Upper lobe of left lung (tissue), 6 donors: ENCODE measurements at regions not wholly inside any gene's neighbourhood (a gene's known extent, or its start where the extent isn't known, plus 50 kb on each side); places are given as distances from the start of the nearest gene placed in this dataset.

ENCODE experiments used
- ATAC-seq, 2 donors: fragments of 200-7000 bp; cut with Tn5 transposase; one replicate each; pipeline ENCODE4 v1.9.1; 2022; ENCODE audit warnings: mild to moderate bottlenecking in 2 of 2, moderate library complexity in 2 of 2; ENCODE audit not compliant: low FRiP score in 2 of 2
- DNase-seq, 2 donors: peaks; one replicate each; pipeline ENCODE4 v3.0.0-alpha.2; 2019 to 2020
- H3K27ac ChIP-seq, 4 donors: fragments of 200-600 bp; sonication (generic); one replicate each; pipeline ENCODE4 v1.5.1; 2016 to 2019
- H3K27me3 ChIP-seq, 4 donors: fragments of 200-600 bp; sonication (generic); one replicate each; pipeline ENCODE4 v1.5.1; 2017 to 2019
- H3K36me3 ChIP-seq, 4 donors: fragments of 200-600 bp; sonication (generic); one replicate each; pipeline ENCODE4 v1.5.1; 2016 to 2019
- H3K4me1 ChIP-seq, 4 donors: fragments of 200-600 bp; sonication (generic); one replicate each; pipeline ENCODE4 v1.5.1; 2018 to 2019
- H3K4me3 ChIP-seq, 4 donors: fragments of 200-600 bp; sonication (generic); one replicate each; pipeline ENCODE4 v1.5.1; 2017 to 2019; ENCODE audit warnings: mild to moderate bottlenecking in 2 of 4, moderate library complexity in 1 of 4
- H3K9me3 ChIP-seq, 4 donors: fragments of 200-600 bp; sonication (generic); one replicate each; pipeline ENCODE4 v1.5.1; 2018 to 2019
- CTCF ChIP-seq, 6 experiments: fragments of 450-650 bp in 4 of 6; fragments of 200-600 bp in 2 of 6; sonication (generic) in 2 of 6; IDR thresholded peaks; one replicate each; pipeline ENCODE4 v1.5.1; 2016 to 2019; ENCODE audit warnings: antibody characterized with exemption in 6 of 6
- EP300 ChIP-seq, 4 donors: sonication (generic); formaldehyde crosslinking; IDR thresholded peaks; one replicate each; pipeline ENCODE4 v1.5.1; 2017; ENCODE audit warnings: antibody characterized with exemption in 4 of 4, control low read depth in 2 of 4
- POLR2A ChIP-seq, 4 donors: fragments of 450-650 bp; IDR thresholded peaks; one replicate each; pipeline ENCODE4 v1.5.1; 2016 to 2017; ENCODE audit warnings: antibody characterized with exemption in 4 of 4, mild to moderate bottlenecking in 2 of 4
- POLR2AphosphoS5 ChIP-seq, 2 donors: sonication (generic); formaldehyde crosslinking; IDR thresholded peaks; one replicate each; pipeline ENCODE4 v1.5.1; 2017; ENCODE audit warnings: antibody characterized with exemption in 2 of 2
- WGBS, 2 donors: methylation state at CpG; one replicate each; pipeline ENCODE4 v1.1.5; 2017 to 2018; 5-methylcytosine and 5-hydroxymethylcytosine counted together
- donor health status: DM: no; HTN: no; CAD: no; lungs with moderate emphysema.
- donor health status: DM: no; HTN: yes; CAD: no; lungs with severe emphysema.

DNA sequence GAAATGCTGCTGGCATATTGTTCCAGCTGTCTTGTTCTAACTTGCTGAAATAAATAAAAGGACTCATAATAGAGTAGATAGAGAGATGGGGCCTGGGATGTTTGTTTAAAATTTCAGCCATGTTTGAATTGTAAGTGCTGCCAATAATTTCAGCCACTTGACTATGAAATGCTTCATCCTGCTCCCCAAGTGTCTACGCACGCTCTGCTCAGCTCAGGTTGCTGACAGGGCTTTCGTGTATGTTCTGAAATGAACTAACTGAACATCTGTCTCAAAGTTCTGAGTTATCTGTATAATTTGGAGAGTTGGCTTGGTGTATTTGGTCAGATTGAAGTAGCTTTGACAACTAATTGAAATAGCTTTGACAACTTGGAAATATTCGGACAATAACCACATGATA lies 387.8 kb downstream of the BMP2 start:
- TF ChIP-seq EP300 (IDR thresholded peaks at IDR 0.05), result no peak
- no peak for TF ChIP-seq POLR2AphosphoS5 (IDR thresholded peaks at IDR 0.05)
- no peak for TF ChIP-seq CTCF (IDR thresholded peaks at IDR 0.05)
- no peak for TF ChIP-seq POLR2A (IDR thresholded peaks at IDR 0.05)
- Histone ChIP-seq H3K4me1 (no peaks in the 10 kb centered on the region), H3K9me3 (no peaks in the 10 kb centered on the region), H3K4me3 (no peak overlapping the region), H3K36me3 (no peaks in the 10 kb centered on the region), H3K27me3 (no peaks in the 10 kb centered on the region), H3K27ac (no peak overlapping the region)
- no peak for DNase-seq
- WGBS, 2 donors, result 64 to 72% methylated on average over 4 of the region's 4 CpGs
- no peak for ATAC-seq

- Histone ChIP-seq H3K27ac (no peak overlapping the region), H3K4me3 (no peak overlapping the region), H3K9me3 (no peaks in the 10 kb centered on the region), H3K4me1 (no peaks in the 10 kb centered on the region), H3K27me3 (no peaks in the 10 kb centered on the region), H3K36me3 (no peaks in the 10 kb centered on the region)
- DNase-seq (no peak), ATAC-seq (no peak)
- 83 to 89% methylated on average over 2 of the region's 2 CpGs for WGBS, 2 donors
- no peak for TF ChIP-seq EP300 (IDR thresholded peaks at IDR 0.05)
- no peak for TF ChIP-seq POLR2AphosphoS5 (IDR thresholded peaks at IDR 0.05)
- no peak for TF ChIP-seq POLR2A (IDR thresholded peaks at IDR 0.05)
- TF ChIP-seq CTCF (IDR thresholded peaks at IDR 0.05), result no peak
These were observed 388.3 kb downstream of the BMP2 start for GRCh38 chr20:7155794-7156193.

GRCh38 chr20:7159903-7160302 lies 392.4 kb downstream of the BMP2 start:
- DNase-seq (no peak), ATAC-seq (no peak)
- TF ChIP-seq POLR2A (IDR thresholded peaks at IDR 0.05) (no peak), CTCF (IDR thresholded peaks at IDR 0.05) (no peak), EP300 (IDR thresholded peaks at IDR 0.05) (no peak), POLR2AphosphoS5 (IDR thresholded peaks at IDR 0.05) (no peak)
- Histone ChIP-seq H3K4me3 (no peak overlapping the region), H3K27ac (no peak overlapping the region), H3K9me3 (no peaks in the 10 kb centered on the region), H3K4me1 (no peaks in the 10 kb centered on the region), H3K36me3 (no peaks in the 10 kb centered on the region), H3K27me3 (no peaks in the 10 kb centered on the region)

- no peaks in the 10 kb centered on the region for H3K27me3 ChIP-seq
- no peaks in the 10 kb centered on the region for H3K4me1 ChIP-seq
- H3K27ac ChIP-seq, result no peak overlapping the region
- no peak for TF ChIP-seq EP300 (IDR thresholded peaks at IDR 0.05)
- no peak for TF ChIP-seq POLR2A (IDR thresholded peaks at IDR 0.05)
- peak in 2 of 6 experiments; percentile 21 to 28 for TF ChIP-seq CTCF (IDR thresholded peaks at IDR 0.05)
- TF ChIP-seq POLR2AphosphoS5 (IDR thresholded peaks at IDR 0.05), result no peak
- no peak overlapping the region for H3K4me3 ChIP-seq
- no peaks in the 10 kb centered on the region for H3K9me3 ChIP-seq
- H3K36me3 ChIP-seq, result no peaks in the 10 kb centered on the region
- DNase-seq, result no peak
- ATAC-seq, result no peak
These were observed 394.2 kb downstream of the BMP2 start for GRCh38 chr20:7161690-7162089.

DNA sequence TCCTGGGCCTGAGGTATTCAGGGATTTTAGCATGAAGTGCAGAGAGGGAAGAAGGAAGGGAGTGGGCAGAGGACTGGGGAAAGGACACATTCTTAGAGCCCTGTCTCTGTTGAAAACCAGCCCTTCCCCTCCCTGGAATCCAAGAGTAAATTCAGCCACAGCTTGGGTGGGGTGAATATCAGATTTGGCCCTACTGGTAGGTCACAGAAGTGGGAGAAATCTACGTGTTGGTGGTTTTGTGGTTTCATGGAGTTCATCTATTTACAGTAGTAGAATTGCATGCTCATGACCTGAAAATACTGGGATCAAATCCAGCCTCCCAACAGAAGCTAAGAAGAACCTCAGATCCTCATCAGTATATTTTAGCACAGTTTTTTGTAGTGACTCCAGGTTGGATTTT lies 404.4 kb downstream of the BMP2 start:
- no peaks in the 10 kb centered on the region for H3K9me3 ChIP-seq
- no peak for DNase-seq
- ATAC-seq, result no peak
- H3K27ac ChIP-seq, result no peak overlapping the region
- H3K4me3 ChIP-seq, result no peak overlapping the region
- H3K36me3 ChIP-seq, result no peaks in the 10 kb centered on the region
- H3K27me3 ChIP-seq, result no peaks in the 10 kb centered on the region
- TF ChIP-seq CTCF (IDR thresholded peaks at IDR 0.05), result no peak
- TF ChIP-seq POLR2AphosphoS5 (IDR thresholded peaks at IDR 0.05), result no peak
- no peak for TF ChIP-seq EP300 (IDR thresholded peaks at IDR 0.05)
- TF ChIP-seq POLR2A (IDR thresholded peaks at IDR 0.05), result no peak
- H3K4me1 ChIP-seq, result no peaks in the 10 kb centered on the region
- 17 to 23% methylated on average over 1 of the region's 1 CpG for WGBS, 2 donors
